GM12864 (cell line): ENCODE measurements at regions not wholly inside any gene's neighbourhood (a gene's known extent, or its start where the extent isn't known, plus 50 kb on each side); places are given as distances from the start of the nearest gene placed in this dataset.

Experiments used
- DNase-seq: peaks from one replicate; pipeline ENCODE4 v3.0.0-alpha.2; 2011; ENCODE audit warnings: low read depth
- H3K4me3 ChIP-seq: 2 replicates; pipeline ENCODE4 v1.5.1; 2011; ENCODE audit warnings: mild to moderate bottlenecking, low read depth, low read length, control low read depth
- CTCF ChIP-seq: IDR thresholded peaks from 2 replicates; pipeline ENCODE4 v1.5.1; 2011; ENCODE audit warnings: low read depth, mild to moderate bottlenecking, moderate library complexity, low read length, control low read depth, inconsistent platforms; ENCODE audit errors: missing control alignments

- no peak for TF ChIP-seq CTCF
These were observed 615.7 kb upstream of the ARRDC3 start for GRCh38 chr5:91998774-91999173.

DNA sequence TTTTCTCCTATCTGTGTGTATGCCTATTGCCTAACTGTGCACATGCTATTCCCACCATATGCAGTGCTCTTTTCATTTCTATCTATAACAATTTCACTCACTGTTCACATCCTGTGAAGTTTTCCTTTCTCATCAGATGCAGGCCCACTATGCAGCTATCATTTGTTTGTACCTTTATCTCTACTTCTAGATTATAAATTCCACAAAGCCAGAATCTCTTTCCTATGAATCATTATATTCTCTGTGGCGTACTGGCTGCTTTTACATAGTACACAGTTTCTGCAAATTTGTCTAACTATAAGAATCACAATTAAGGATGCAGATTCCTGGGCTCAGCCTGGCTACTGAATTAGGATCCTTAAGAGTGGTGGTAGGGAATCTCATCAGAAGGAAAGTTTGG, 600.8 kb upstream of the ARRDC3 start:
- TF ChIP-seq CTCF: no peak
- DNase-seq: no peak
- no peak overlapping the region for H3K4me3 ChIP-seq

More at GRCh38 chr5:91998774-91999173, 615.7 kb upstream of the ARRDC3 start:
- H3K4me3 ChIP-seq: no peak overlapping the region
- no peak for DNase-seq

DNA sequence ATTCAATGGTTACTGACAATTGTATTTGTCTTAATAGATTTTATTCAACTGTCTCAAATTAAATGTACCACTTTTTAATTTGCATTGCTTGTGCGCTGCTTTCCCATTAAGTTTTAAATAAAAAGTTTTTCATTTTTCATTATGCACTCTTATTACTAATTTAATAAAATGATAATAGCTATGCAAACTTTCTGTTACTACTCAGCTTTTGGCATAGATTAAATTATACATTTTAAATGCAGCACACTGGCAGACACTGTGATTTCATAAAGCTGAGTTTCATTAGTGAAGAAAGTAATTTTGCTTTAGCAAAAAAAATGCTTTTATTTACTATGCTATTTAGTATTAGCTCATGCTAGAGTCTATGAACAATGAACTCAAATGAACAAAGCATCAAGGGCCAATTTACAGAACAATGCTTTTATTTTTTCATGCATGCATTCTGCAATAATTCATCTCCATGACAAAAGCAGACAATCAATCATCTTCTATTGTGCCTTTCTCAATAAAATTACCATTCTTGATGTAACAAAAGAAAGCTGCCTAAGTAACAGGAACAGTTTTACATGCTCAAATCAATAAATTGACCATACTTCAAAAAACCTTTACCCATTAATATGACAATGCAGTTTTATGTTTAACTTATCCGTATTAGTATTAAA, 595.2 kb upstream of the ARRDC3 start:
- no peak for TF ChIP-seq CTCF
- no peak for DNase-seq
- H3K4me3 ChIP-seq: no peak overlapping the region

GRCh38 chr5:91977579-91977978, 594.5 kb upstream of the ARRDC3 start:
- no peak for DNase-seq
- TF ChIP-seq CTCF: no peak
- no peak overlapping the region for H3K4me3 ChIP-seq

- H3K4me3 ChIP-seq: no peak overlapping the region
- TF ChIP-seq CTCF: no peak
- no peak for DNase-seq
These were observed 593.3 kb upstream of the ARRDC3 start for GRCh38 chr5:91976451-91976850.

- no peak overlapping the region for H3K4me3 ChIP-seq
- DNase-seq: no peak
- TF ChIP-seq CTCF: no peak
These were observed 580.0 kb upstream of the ARRDC3 start for GRCh38 chr5:91963166-91963565.

DNA sequence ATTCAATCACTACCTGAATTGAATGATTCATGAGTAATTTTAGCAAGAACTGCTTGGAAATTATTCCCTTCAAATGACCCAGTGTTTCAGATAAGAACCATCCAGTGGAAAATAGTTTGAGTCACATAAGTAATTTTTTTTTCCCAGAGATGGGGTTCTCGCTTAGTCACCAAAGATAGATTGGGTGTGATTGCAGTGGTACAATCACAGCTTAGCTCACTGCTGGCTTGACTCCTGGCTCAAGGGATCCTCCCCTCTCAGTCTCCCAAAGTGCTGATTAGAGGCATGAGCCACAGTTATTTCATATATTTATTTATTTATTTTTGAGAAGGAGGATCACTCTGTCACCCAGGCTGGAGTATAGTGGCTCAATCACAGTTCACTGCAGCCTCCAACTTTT, 574.5 kb upstream of the ARRDC3 start:
- DNase-seq: no peak
- no peak overlapping the region for H3K4me3 ChIP-seq
- TF ChIP-seq CTCF: no peak
